HG02852 (cell line): ENCODE measurements at regions not wholly inside any gene's neighbourhood (a gene's known extent, or its start where the extent isn't known, plus 50 kb on each side); places are given as distances from the start of the nearest gene placed in this dataset.

ENCODE experiments used
- ATAC-seq: cut with Tn5 transposase; IDR thresholded peaks from one replicate; pipeline ENCODE4 v1.9.1; 2021; ENCODE audit warnings: mild to moderate bottlenecking, moderate library complexity; ENCODE audit not compliant: unreplicated experiment

- no peak for ATAC-seq
Measured at GRCh38 chr6:147063469-147064031, 140.7 kb upstream of the STXBP5 start.

DNA sequence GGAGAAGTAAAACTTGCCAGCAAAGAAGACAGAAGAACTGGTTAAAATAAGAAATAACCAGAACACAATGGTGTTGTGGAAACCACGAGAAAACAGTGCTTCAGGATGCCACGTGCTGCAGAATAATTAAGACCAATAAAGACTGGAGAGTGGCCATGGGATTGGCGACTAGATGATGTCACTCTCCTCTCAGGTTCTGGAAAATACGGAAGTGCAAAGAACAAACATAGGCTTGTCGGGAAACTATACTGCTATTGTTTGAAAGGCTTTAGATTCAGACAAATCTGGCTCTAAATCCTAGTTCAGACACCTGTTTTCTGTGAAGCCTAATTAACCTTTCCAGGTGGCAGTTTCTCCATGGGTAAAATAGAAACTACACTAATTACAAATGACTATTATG, 138.4 kb upstream of the STXBP5 start:
- ATAC-seq = no peak

- ATAC-seq = no peak
Measured at GRCh38 chr6:147067184-147067583, 137.0 kb upstream of the STXBP5 start.

DNA sequence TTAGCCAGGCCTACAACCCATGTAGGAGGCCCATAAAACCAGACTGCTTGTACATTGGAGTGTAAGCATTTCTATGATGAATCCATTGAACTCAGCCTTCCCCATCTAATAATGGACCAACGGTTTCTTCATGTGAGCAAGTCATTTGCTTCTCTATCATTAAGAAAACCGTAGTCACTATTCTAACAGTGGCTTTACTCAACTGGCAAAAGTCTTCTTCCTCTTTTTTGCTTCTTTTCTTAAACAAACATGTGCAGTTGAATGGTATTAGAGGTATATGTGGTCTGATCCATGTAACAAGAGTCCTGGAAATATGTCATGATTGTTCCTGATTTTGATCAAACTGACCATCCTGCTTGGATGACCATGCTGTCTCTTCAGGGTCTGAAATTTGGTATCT, 132.4 kb upstream of the STXBP5 start:
- ATAC-seq = no peak

GRCh38 chr6:147075381-147075780, 128.8 kb upstream of the STXBP5 start:
- ATAC-seq = no peak

DNA sequence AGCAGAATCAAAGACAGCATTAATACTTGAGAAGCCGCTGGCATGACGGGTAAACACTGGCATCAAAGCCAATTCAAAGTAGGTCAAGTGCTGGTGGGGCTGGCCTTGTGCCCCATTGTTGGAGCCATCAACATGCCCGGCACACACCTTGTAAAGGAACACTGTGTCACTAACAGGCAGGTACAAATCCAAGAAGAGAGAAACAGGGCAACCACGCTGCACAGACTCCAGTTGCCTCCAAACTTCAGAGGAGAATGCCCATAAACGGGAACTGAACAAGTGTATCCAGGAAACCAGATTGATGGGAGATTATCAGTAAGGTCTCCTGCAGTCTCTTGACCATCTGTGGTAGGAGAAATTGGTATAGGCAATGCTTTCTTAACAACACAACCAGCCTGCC, 127.0 kb upstream of the STXBP5 start:
- ATAC-seq = no peak

DNA sequence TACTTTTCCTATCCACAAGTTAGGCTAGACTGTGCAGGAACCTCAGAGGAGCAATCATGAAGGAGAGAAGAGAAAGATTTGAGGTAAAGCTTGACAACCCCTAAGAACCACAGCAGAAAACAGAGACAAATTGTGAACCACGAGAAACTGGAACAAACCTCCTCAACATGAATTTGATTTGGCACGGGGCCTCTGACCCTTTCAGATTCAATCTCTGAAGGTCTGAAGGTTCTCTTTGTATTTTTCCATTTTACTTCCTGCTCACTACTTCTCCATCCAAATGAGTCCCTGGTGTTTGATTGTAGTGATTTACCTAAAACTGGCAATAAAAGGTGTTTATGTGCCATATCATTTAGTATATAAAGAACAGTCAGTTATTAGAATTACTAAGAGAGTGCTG, 126.1 kb upstream of the STXBP5 start:
- ATAC-seq = no peak

- no peak for ATAC-seq
Measured at GRCh38 chr6:147078602-147079001, 125.6 kb upstream of the STXBP5 start.

- no peak for ATAC-seq
Measured at GRCh38 chr6:147080225-147080624, 124.0 kb upstream of the STXBP5 start.

DNA sequence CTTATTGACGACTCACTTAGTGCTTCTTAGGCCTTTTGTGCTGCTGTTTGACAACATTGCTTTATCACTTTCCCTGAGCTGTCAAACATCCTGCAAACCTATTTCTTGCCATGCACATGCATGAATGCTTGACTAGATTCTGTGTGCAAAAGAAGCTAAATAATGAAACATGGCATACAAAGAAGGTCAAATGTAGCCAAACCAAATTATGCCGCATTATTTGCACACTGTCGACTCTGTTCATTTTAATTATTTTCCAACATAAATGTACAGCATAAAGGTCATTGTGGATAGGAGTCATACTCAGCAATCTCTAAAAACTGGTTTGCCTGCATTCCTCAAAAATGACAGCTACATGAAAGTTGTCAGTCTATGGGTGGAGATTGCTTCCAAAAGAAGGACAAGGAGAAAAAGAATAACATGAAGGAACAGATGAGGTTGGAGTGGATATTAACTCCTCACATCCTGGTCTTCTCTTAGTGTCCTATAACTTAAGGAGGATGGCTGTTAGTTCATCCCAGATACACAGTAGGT, 123.1 kb upstream of the STXBP5 start:
- no peak for ATAC-seq

GRCh38 chr6:147087641-147088040, 116.6 kb upstream of the STXBP5 start:
- no peak for ATAC-seq

DNA sequence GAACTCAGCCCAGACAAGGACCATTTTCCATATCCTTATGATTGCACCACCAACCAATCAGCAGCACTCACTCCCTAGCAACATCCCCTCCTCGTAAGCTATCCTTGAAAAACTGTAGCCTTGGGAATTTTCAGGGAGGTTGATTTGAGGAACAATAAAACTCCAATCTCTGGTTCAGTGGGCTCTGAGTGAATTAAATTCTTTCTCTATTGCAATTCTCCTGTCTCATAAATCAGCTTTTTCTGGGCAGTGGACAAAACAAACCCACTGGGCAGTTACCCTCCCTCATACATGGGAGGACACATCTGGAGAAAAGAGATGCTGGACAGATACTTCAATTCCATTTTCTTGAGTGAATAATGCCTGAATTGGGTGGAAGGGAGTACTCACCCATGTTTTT, 115.4 kb upstream of the STXBP5 start:
- ATAC-seq = no peak

GRCh38 chr6:147095316-147095715, 108.9 kb upstream of the STXBP5 start:
- ATAC-seq = no peak

- no peak for ATAC-seq
Measured at GRCh38 chr6:147099974-147100373, 104.2 kb upstream of the STXBP5 start.

DNA sequence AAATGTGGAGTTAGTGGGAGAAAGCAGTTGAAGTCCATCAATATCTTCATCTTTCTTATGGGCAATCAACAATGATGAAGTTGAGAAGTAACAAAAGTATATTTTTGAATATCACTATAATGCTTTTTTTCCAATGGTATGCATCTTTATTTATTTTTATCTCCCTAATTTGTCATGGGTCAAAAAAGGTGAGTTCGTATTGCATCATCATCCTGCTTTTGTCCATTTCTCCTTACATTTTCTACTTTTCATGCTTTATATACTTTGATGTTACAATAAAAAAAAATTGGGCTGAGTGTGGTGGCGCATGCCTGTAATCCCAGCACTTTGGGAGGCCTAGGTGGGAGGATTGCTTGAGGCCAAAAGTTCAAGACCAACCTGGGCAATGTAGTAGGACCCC, 101.2 kb upstream of the STXBP5 start:
- ATAC-seq = no peak

GRCh38 chr6:147103694-147104093, 100.5 kb upstream of the STXBP5 start:
- no peak for ATAC-seq

DNA sequence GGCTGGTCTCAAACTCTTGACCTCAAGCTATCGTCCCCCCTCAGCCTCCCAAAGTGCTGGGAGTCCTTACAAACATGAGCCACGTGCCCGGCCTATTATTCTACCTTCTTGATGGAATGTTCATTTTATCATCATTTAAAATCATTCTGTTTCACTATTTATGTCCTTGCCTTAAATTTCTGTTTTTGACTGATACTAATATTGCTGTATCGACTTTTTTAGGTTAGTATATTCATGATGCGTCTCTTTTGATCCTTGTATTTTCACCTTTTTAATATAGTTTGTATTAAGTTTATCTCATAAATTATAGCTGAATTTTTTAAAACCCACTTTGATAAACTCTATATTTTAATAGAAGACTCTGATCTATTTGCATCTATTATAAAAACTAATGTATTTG, 98.4 kb upstream of the STXBP5 start:
- no peak for ATAC-seq

DNA sequence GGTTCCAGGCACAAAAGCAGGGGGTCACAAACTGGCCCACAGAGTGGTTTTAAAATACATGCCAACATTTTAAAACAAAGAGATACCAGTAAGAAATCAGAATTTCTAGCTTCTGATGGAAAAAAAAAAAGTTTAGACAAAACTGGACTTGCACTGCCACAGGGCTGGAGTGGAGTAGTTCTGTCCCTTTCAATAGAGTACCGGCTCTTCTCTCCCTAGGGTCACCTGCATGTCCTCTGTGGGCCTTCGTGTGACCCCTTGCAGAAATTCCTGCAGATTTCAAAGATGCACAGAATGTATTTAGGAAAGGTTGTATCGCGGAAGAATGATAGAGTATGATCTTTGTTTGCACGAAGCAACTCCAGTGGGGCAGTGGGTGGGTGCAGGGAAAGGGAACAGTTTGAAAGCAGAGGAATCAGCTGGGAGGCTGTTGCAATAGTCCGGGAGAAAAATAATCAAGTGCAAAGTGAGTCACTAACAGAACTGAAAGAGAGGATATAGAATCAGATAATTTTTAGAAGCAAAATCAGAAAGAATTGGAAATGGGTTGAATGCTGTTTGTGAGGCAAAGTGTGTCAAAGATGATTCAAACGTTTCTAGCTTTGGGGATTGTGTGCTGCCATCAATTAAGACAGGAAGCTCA, 97.3 kb upstream of the STXBP5 start:
- no peak for ATAC-seq

DNA sequence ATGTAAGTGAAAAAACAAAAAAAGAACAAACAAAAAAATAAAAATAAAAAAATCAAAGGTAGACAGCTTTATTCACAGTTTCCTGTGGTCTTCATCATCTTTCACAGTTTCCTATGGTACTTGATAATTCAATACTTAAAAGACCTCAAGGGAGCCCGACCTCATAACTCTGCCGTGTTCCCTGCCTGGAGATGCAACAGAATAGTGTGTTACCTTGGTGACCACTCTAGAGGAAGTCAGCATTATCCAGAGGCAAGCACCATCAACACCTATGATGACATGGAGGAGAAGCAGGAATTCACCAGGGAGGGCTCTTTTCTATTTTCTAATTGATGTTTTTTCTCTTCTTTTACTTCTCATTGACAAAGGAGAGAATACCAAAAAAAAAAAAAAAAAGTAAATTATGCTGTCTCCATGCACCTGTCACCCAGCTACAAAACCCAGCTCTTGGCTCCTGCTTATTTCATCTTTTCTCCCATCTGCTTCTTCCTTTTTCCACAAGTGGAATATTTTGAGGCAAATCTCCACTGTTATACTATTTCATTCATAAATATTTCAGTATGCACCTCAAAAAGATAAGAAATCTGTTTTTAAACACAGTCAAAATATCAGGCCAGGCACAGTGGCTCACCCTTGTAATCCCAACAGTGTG, 95.8 kb upstream of the STXBP5 start:
- no peak for ATAC-seq

- no peak for ATAC-seq
Measured at GRCh38 chr6:147109707-147110106, 94.5 kb upstream of the STXBP5 start.

DNA sequence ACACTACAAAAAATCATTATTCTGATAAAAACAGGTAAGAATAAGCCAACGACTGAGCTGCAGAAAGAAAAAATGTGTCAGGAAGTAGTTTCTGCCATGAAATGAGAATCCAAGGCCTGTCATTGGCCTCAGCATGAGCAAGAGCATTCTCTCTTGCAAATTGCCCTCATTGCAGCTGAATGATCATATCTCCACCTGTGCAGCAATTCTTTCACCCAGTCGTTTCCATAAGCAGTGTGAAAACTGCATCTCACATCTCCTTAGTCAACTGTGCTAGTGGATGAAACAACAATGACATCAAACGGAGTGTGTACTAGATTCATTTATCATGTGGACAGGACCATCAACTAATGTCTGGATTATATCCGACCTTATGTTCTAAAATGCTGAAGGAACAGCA, 88.2 kb upstream of the STXBP5 start:
- no peak for ATAC-seq

GRCh38 chr6:147117011-147117410, 87.2 kb upstream of the STXBP5 start:
- no peak for ATAC-seq
